H9 (cell line): ENCODE measurements at regions not wholly inside any gene's neighbourhood (a gene's known extent, or its start where the extent isn't known, plus 50 kb on each side); places are given as distances from the start of the nearest gene placed in this dataset.

Experiments used
- DNase-seq: peaks from one replicate; pipeline ENCODE4 v3.0.0-alpha.2; 2017
- H2AFZ ChIP-seq: one replicate; pipeline ENCODE4 v1.6.1; 2013; ENCODE audit warnings: mild to moderate bottlenecking, low read length, control low read depth, moderate library complexity
- H2AK5ac ChIP-seq: 2 replicates; pipeline ENCODE4 v1.6.1; 2013; ENCODE audit warnings: low read length, control low read depth, mixed read lengths; ENCODE audit not compliant: insufficient read length
- H2BK120ac ChIP-seq: one replicate; pipeline ENCODE4 v1.6.1; 2013; ENCODE audit warnings: low read depth, mild to moderate bottlenecking, low read length, control low read depth, inconsistent platforms; ENCODE audit not compliant: poor library complexity, severe bottlenecking
- H2BK12ac ChIP-seq: 2 replicates; pipeline ENCODE4 v1.6.1; 2013; ENCODE audit warnings: low read length, control low read depth, mixed read lengths, low read depth; ENCODE audit not compliant: insufficient read length
- H2BK15ac ChIP-seq: 2 replicates; pipeline ENCODE4 v1.6.1; 2013; ENCODE audit warnings: low read depth, low read length, control low read depth
- H2BK20ac ChIP-seq: one replicate; pipeline ENCODE4 v1.6.1; 2013; ENCODE audit warnings: low read depth, mild to moderate bottlenecking, low read length, control low read depth, inconsistent platforms; ENCODE audit not compliant: poor library complexity, severe bottlenecking
- H2BK5ac ChIP-seq: 2 replicates; pipeline ENCODE4 v1.6.1; 2013; ENCODE audit warnings: low read length, control low read depth, mixed read lengths; ENCODE audit not compliant: insufficient read length
- H3K14ac ChIP-seq: 2 replicates; pipeline ENCODE4 v1.6.1; 2013; ENCODE audit warnings: low read length, control low read depth; ENCODE audit not compliant: insufficient read depth
- H3K18ac ChIP-seq: 2 replicates; pipeline ENCODE4 v1.6.1; 2013; ENCODE audit warnings: low read depth, mild to moderate bottlenecking, mixed read lengths, low read length, control low read depth; ENCODE audit not compliant: insufficient read length
- H3K23ac ChIP-seq: 2 replicates; pipeline ENCODE4 v1.6.1; 2013; ENCODE audit warnings: low read length, control low read depth, mixed read lengths, low read depth; ENCODE audit not compliant: insufficient read length
- H3K23me2 ChIP-seq: 2 replicates; pipeline ENCODE4 v1.6.1; 2013; ENCODE audit warnings: low read depth, mild to moderate bottlenecking, mixed read lengths, low read length, control low read depth; ENCODE audit not compliant: insufficient read length, poor library complexity, severe bottlenecking
- H3K27ac ChIP-seq: 2 replicates; pipeline ENCODE4 v1.5.1; 2013; ENCODE audit warnings: low read length, control low read depth, mixed read lengths, low read depth; ENCODE audit not compliant: insufficient read length
- H3K27me3 ChIP-seq: 2 replicates; pipeline ENCODE4 v1.6.1; 2013; ENCODE audit warnings: low read length, control low read depth, inconsistent platforms; ENCODE audit not compliant: insufficient read depth
- H3K4ac ChIP-seq: 2 replicates; pipeline ENCODE4 v1.6.1; 2013; ENCODE audit warnings: low read depth, mild to moderate bottlenecking, control low read depth, inconsistent platforms, low read length, moderate library complexity
- H3K4me1 ChIP-seq: 2 replicates; pipeline ENCODE4 v1.6.1; 2013; ENCODE audit warnings: low read length, control low read depth, inconsistent platforms; ENCODE audit not compliant: insufficient read depth
- H3K4me2 ChIP-seq: 2 replicates; pipeline ENCODE4 v1.6.1; 2013; ENCODE audit warnings: low read length, control low read depth, mixed read lengths; ENCODE audit not compliant: insufficient read length, insufficient read depth
- H3K56ac ChIP-seq: 2 replicates; pipeline ENCODE4 v1.6.1; 2013; ENCODE audit warnings: low read depth, mild to moderate bottlenecking, mixed read lengths, low read length, control low read depth; ENCODE audit not compliant: insufficient read length
- H3K79me1 ChIP-seq: 2 replicates; pipeline ENCODE4 v1.6.1; 2013; ENCODE audit warnings: low read depth, mild to moderate bottlenecking, moderate library complexity, low read length, control low read depth, inconsistent platforms; ENCODE audit not compliant: insufficient read depth, poor library complexity, severe bottlenecking
- H3K79me2 ChIP-seq: 2 replicates; pipeline ENCODE4 v1.6.1; 2013; ENCODE audit warnings: low read length, control low read depth, inconsistent platforms; ENCODE audit not compliant: insufficient read depth
- H3K9ac ChIP-seq: 2 replicates; pipeline ENCODE4 v1.6.1; 2013; ENCODE audit warnings: low read length, control low read depth, mixed read lengths; ENCODE audit not compliant: insufficient read length; ENCODE audit errors: extremely low read depth
- H3K9me3 ChIP-seq: one replicate; pipeline ENCODE4 v1.6.1; 2013; ENCODE audit warnings: low read depth, low read length, inconsistent platforms; ENCODE audit not compliant: control insufficient read depth
- H3T11ph ChIP-seq: one replicate; pipeline ENCODE4 v1.6.1; 2013; ENCODE audit warnings: mild to moderate bottlenecking, low read length, control low read depth, inconsistent platforms
- H4K20me1 ChIP-seq: one replicate; pipeline ENCODE4 v1.6.1; 2013; ENCODE audit not compliant: control insufficient read depth, insufficient read length, insufficient read depth
- H4K5ac ChIP-seq: 2 replicates; pipeline ENCODE4 v1.6.1; 2013; ENCODE audit warnings: low read depth, mild to moderate bottlenecking, mixed read lengths, low read length, control low read depth; ENCODE audit not compliant: insufficient read length
- H4K8ac ChIP-seq: replicated peaks from 2 replicates; pipeline ENCODE4 v1.6.1; 2013; ENCODE audit warnings: low read length, control low read depth, mixed read lengths, low read depth; ENCODE audit not compliant: insufficient read length
- H4K91ac ChIP-seq: 2 replicates; pipeline ENCODE4 v1.6.1; 2013; ENCODE audit warnings: low read depth, mild to moderate bottlenecking, moderate library complexity, mixed read lengths, low read length, control low read depth; ENCODE audit not compliant: insufficient read length
- H3K27ac Mint-ChIP-seq, 3 experiments: 2 replicates in 2 of 3; 3 replicates in 1 of 3; pipeline ENCODE4 v1.8.0; 2020 to 2021; ENCODE audit warnings: mixed read lengths in 3 of 3, mild to moderate bottlenecking in 1 of 3, moderate library complexity in 1 of 3
- H3K27me3 Mint-ChIP-seq: 2 replicates; pipeline ENCODE4 v1.8.0; 2021; ENCODE audit warnings: low read depth, mild to moderate bottlenecking, moderate library complexity, mixed read lengths
- H3K36me3 Mint-ChIP-seq, 3 experiments: 2 replicates in 2 of 3; 3 replicates in 1 of 3; pipeline ENCODE4 v1.8.0; 2020 to 2021; ENCODE audit warnings: low read depth in 3 of 3, mixed read lengths in 3 of 3; ENCODE audit not compliant: insufficient read depth in 1 of 3
- H3K4me1 Mint-ChIP-seq, 2 experiments: 2 replicates each; pipeline ENCODE4 v1.8.0; 2020; ENCODE audit warnings: mixed read lengths in 2 of 2
- H3K4me3 Mint-ChIP-seq, 2 experiments: 2 replicates in 1 of 2; 3 replicates in 1 of 2; pipeline ENCODE4 v1.8.0; 2020 to 2021; ENCODE audit warnings: mild to moderate bottlenecking in 2 of 2, mixed read lengths in 2 of 2, moderate library complexity in 1 of 2
- H3K9me3 Mint-ChIP-seq, 2 experiments: 2 replicates in 1 of 2; 3 replicates in 1 of 2; pipeline ENCODE4 v1.8.0; 2020; ENCODE audit warnings: mild to moderate bottlenecking in 2 of 2, mixed read lengths in 2 of 2, moderate library complexity in 1 of 2
- WGBS: extraction: QIAGEN DNeasy Blood & Tissue Kit; methylation state at CpG from one replicate; pipeline ENCODE4 v1.1.7; 2013; ENCODE audit warnings: missing lambda C conversion rate, low lambda C conversion rate, mixed read lengths; ENCODE audit not compliant: insufficient read length; ENCODE audit errors: extremely low coverage; 5-methylcytosine and 5-hydroxymethylcytosine counted together
- TF ChIP-seq, protein P1 (sequence below): fragments of 200-600 bp; sonication (generic); conservative IDR thresholded peaks from 3 replicates; pipeline ENCODE4 v1.8.0; 2021; ENCODE audit warnings: antibody characterized with exemption, mild to moderate bottlenecking

DNA sequence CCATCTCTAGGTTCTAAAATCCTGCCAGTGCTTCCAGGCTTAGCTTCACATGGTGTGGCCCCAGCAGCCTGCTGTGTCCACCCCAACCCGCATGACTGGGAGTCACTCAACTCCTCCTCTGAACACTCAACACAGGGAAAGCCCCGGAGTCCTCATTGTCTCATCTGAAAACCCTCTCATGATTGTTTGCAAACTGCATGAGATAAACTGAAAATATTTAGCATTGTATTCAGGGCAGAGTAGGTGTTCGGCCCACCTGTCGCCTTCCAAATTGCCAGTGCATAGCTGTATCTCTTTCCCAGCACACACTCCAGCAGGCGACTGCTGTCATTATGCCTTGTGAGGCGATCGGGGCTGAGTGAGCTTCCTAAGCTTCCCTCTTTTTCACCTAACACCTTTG lies 76.7 kb upstream of the SORBS2 start:
- Histone ChIP-seq H4K8ac (no peak overlapping the region), H3K23me2 (no peaks in the 10 kb centered on the region), H3K23ac (no peak overlapping the region), H3K56ac (no peak overlapping the region), H2BK15ac (no peak overlapping the region), H3K14ac (no peak overlapping the region), H3K27ac (no peak overlapping the region), H3K4me1 (no peaks in the 10 kb centered on the region), H2BK12ac (no peak overlapping the region), H3K9me3 (no peaks in the 10 kb centered on the region), H4K91ac (no peak overlapping the region), H3K79me2 (no peaks in the 10 kb centered on the region), H2BK20ac (no peak overlapping the region), H3K4me2 (no peak overlapping the region), H4K20me1 (no peaks in the 10 kb centered on the region), H3K27me3 (no peaks in the 10 kb centered on the region), H2BK5ac (no peak overlapping the region), H4K5ac (no peak overlapping the region), H2BK120ac (no peak overlapping the region), H3K9ac (no peak overlapping the region), H2AK5ac (no peak overlapping the region), H3K18ac (no peak overlapping the region), H2AFZ (no peak overlapping the region), H3T11ph (no peak overlapping the region), H3K4ac (no peak overlapping the region), H3K79me1 (no peaks in the 10 kb centered on the region)
- Mint-ChIP-seq H3K27me3 (no peaks in the 10 kb centered on the region; the same call in 1 of the 2 replicates), H3K9me3 (peaks cover 26 to 36% of the 10 kb centered on the region in 2 experiments), H3K4me3 (no peak overlapping the region), H3K4me1 (peaks cover 5 to 10% of the 10 kb centered on the region in 2 experiments), H3K36me3 (peaks cover 19 to 39% (median 26%) of the 10 kb centered on the region in 3 experiments), H3K27ac (no peak overlapping the region; a peak in 1 of 7 replicates)
- TF ChIP-seq, protein P1, sequence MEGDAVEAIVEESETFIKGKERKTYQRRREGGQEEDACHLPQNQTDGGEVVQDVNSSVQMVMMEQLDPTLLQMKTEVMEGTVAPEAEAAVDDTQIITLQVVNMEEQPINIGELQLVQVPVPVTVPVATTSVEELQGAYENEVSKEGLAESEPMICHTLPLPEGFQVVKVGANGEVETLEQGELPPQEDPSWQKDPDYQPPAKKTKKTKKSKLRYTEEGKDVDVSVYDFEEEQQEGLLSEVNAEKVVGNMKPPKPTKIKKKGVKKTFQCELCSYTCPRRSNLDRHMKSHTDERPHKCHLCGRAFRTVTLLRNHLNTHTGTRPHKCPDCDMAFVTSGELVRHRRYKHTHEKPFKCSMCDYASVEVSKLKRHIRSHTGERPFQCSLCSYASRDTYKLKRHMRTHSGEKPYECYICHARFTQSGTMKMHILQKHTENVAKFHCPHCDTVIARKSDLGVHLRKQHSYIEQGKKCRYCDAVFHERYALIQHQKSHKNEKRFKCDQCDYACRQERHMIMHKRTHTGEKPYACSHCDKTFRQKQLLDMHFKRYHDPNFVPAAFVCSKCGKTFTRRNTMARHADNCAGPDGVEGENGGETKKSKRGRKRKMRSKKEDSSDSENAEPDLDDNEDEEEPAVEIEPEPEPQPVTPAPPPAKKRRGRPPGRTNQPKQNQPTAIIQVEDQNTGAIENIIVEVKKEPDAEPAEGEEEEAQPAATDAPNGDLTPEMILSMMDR, result no peak
- DNase-seq, result no peak
- no CpG with 5 or more reads among the region's 7 CpGs for WGBS
